Breast epithelium (tissue), 3 donors: ENCODE measurements at regions not wholly inside any gene's neighbourhood (a gene's known extent, or its start where the extent isn't known, plus 50 kb on each side); places are given as distances from the start of the nearest gene placed in this dataset.

Source experiments
- CTCF ChIP-seq, 3 donors: fragments of 450-650 bp; IDR thresholded peaks; one replicate each; pipeline ENCODE4 v1.5.1; 2016 to 2017; ENCODE audit warnings: antibody characterized with exemption in 3 of 3, mild to moderate bottlenecking in 3 of 3, moderate library complexity in 3 of 3
- POLR2A ChIP-seq: fragments of 450-650 bp; IDR thresholded peaks from one replicate; pipeline ENCODE4 v1.6.1; 2016; ENCODE audit warnings: antibody characterized with exemption, mild to moderate bottlenecking, moderate library complexity

- TF ChIP-seq CTCF (IDR thresholded peaks at IDR 0.05) (no peak), POLR2A (no peak)
These were observed 190.2 kb downstream of the TBX5 start for GRCh38 chr12:114215746-114216145.
